HG03196 (cell line): ENCODE measurements at regions not wholly inside any gene's neighbourhood (a gene's known extent, or its start where the extent isn't known, plus 50 kb on each side); places are given as distances from the start of the nearest gene placed in this dataset.
"Not testable (repeated sequence)": the region's sequence is repeated elsewhere in the genome, so short reads cannot be mapped to it uniquely, and the experiment has no call there.

Experiments
- ATAC-seq: cut with Tn5 transposase; IDR thresholded peaks from one replicate; pipeline ENCODE4 v1.9.1; 2021; ENCODE audit not compliant: unreplicated experiment

GRCh38 chr19:31054430-31054829 lies 294.8 kb downstream of the TSHZ3 start:
- no peak for ATAC-seq

- no peak for ATAC-seq
These were observed 299.8 kb downstream of the TSHZ3 start for GRCh38 chr19:31049431-31049830.

- no peak for ATAC-seq
These were observed 303.2 kb downstream of the TSHZ3 start for GRCh38 chr19:31046024-31046423.

GRCh38 chr19:31041461-31041860 lies 307.8 kb downstream of the TSHZ3 start:
- ATAC-seq = no peak

GRCh38 chr19:31039151-31039550 lies 310.1 kb downstream of the TSHZ3 start:
- ATAC-seq = no peak

GRCh38 chr19:31037286-31037980 lies 311.8 kb downstream of the TSHZ3 start:
- no peak for ATAC-seq

GRCh38 chr19:31031455-31031854 lies 317.8 kb downstream of the TSHZ3 start:
- not testable (repeated sequence) for ATAC-seq

- ATAC-seq = no peak
These were observed 326.2 kb downstream of the TSHZ3 start for GRCh38 chr19:31023038-31023437.

GRCh38 chr19:31018936-31019335 lies 330.3 kb downstream of the TSHZ3 start:
- no peak for ATAC-seq

- no peak for ATAC-seq
These were observed 333.5 kb downstream of the TSHZ3 start for GRCh38 chr19:31015778-31016177.

GRCh38 chr19:31014668-31015067 lies 334.6 kb downstream of the TSHZ3 start:
- no peak for ATAC-seq

GRCh38 chr19:31013384-31014020 lies 335.7 kb downstream of the TSHZ3 start:
- ATAC-seq = no peak

- ATAC-seq = no peak
These were observed 346.6 kb downstream of the TSHZ3 start for GRCh38 chr19:31002518-31003244.

- ATAC-seq = no peak
These were observed 347.2 kb downstream of the TSHZ3 start for GRCh38 chr19:31001991-31002390.

- ATAC-seq = no peak
These were observed 348.3 kb downstream of the TSHZ3 start for GRCh38 chr19:31000913-31001312.

- ATAC-seq = no peak
These were observed 349.5 kb downstream of the TSHZ3 start for GRCh38 chr19:30999726-31000125.

- ATAC-seq = no peak
These were observed 352.0 kb downstream of the TSHZ3 start for GRCh38 chr19:30997222-30997621.

GRCh38 chr19:30978639-30979038 lies 370.6 kb downstream of the TSHZ3 start:
- ATAC-seq = no peak

- ATAC-seq = no peak
These were observed 379.6 kb downstream of the TSHZ3 start for GRCh38 chr19:30969591-30969990.

GRCh38 chr19:30968841-30969399 lies 380.3 kb downstream of the TSHZ3 start:
- no peak for ATAC-seq

- no peak for ATAC-seq
These were observed 381.0 kb downstream of the TSHZ3 start for GRCh38 chr19:30968210-30968609.

- ATAC-seq = no peak
These were observed 382.8 kb downstream of the TSHZ3 start for GRCh38 chr19:30966486-30966885.
